Subcutaneous abdominal adipose tissue (tissue), 5 donors: ENCODE measurements at regions not wholly inside any gene's neighbourhood (a gene's known extent, or its start where the extent isn't known, plus 50 kb on each side); places are given as distances from the start of the nearest gene placed in this dataset.

Source experiments
- H3K27ac ChIP-seq: one replicate; pipeline ENCODE4 v1.7.0; 2013; ENCODE audit warnings: low read depth, mild to moderate bottlenecking, inconsistent platforms, low read length, moderate library complexity
- H3K27me3 ChIP-seq, 5 donors: one replicate each; pipeline ENCODE4 v1.7.0; 2013; ENCODE audit warnings: low read length in 5 of 5, inconsistent platforms in 1 of 5; ENCODE audit not compliant: control insufficient read depth in 5 of 5, insufficient read depth in 4 of 5
- H3K36me3 ChIP-seq, 5 donors: one replicate each; pipeline ENCODE4 v1.7.0; 2013; ENCODE audit warnings: low read length in 5 of 5; ENCODE audit not compliant: control insufficient read depth in 5 of 5, insufficient read depth in 5 of 5
- H3K4me1 ChIP-seq, 5 donors: one replicate each; pipeline ENCODE4 v1.7.0; 2013; ENCODE audit warnings: low read length in 5 of 5, mild to moderate bottlenecking in 3 of 5, moderate library complexity in 1 of 5; ENCODE audit not compliant: control insufficient read depth in 5 of 5, insufficient read depth in 5 of 5
- H3K4me3 ChIP-seq, 5 donors: one replicate each; pipeline ENCODE4 v1.7.0; 2013; ENCODE audit warnings: low read length in 5 of 5, low read depth in 1 of 5
- H3K9ac ChIP-seq, 5 donors: one replicate each; pipeline ENCODE4 v1.7.0; 2013; ENCODE audit warnings: low read length in 5 of 5, mild to moderate bottlenecking in 4 of 5, moderate library complexity in 3 of 5
- H3K9me3 ChIP-seq, 5 donors: one replicate each; pipeline ENCODE4 v1.7.0; 2013; ENCODE audit warnings: low read length in 5 of 5; ENCODE audit not compliant: control insufficient read depth in 5 of 5
- donor health status: healthy.
- donor health status: healthy.
- donor health status: healthy.
- donor health status: healthy.
- donor health status: healthy.

DNA sequence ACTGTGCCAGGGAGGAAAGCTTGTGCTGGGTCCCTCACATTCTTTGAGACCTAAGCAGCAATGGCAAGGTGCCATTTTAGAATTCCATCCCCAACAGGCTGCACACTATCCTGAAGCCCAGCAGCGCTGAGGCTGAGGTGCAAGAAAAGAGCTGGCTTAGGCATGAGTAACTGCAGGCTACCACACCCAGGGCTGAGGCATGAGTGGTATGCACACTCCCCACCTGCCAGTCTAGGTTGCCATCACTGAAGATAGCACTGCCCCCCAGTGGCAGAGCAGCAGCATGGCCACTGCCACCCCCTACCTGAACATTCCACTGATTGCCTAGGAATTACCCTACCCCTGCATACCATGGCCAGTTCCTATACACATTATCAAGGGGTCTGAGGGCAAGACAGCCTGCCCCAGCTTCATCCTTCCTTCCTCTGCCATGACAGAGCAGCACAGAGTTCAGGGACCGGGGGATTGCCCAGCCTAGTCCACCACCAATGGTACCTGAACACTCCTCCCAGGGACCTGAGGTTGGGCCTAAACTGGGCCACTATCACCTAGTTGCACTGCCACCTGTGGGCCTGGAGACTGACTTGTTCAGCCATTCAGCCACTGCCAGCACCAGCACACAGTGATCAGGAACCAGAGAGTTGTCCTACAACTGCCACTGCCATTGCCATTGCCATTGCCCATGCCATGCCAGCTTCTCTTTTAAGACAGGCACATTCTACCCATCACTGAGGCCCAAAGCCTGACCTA lies 129.8 kb downstream of the SATB1 start:
- no peak overlapping the region for H3K27ac ChIP-seq

DNA sequence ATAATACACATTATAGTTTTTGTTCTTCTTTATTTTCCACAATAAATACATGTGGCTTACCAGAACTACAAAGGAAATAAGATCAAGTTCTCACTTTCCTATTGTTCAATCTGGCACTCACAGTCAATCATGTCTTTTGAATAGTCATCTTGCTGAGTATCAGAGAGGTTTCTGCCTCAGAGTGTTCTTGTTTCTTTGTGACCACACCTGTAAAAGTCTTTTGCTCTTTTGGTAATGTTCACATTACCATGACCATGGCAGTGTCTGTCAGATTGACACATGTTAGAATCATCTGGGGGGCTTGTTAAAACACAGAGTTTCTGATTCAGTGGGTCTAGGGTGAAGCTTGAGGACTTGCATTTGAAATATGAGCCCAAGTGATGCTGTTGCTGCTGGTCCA lies 135.0 kb downstream of the SATB1 start:
- Histone ChIP-seq H3K4me3 (no peak overlapping the region), H3K36me3 (no peaks in the 10 kb centered on the region), H3K27me3 (no peaks in the 10 kb centered on the region), H3K27ac (no peak overlapping the region), H3K9me3 (peaks cover 0 to 3% (median 1%) of the 10 kb centered on the region in 5 donors), H3K9ac (no peak overlapping the region), H3K4me1 (no peaks in the 10 kb centered on the region)

More for the DNA sequence above, 129.8 kb downstream of the SATB1 start:
- Histone ChIP-seq H3K4me1 (no peaks in the 10 kb centered on the region), H3K4me3 (no peak overlapping the region), H3K9me3 (peaks cover 8 to 18% (median 13%) of the 10 kb centered on the region in 5 donors), H3K36me3 (no peaks in the 10 kb centered on the region), H3K27me3 (no peaks in the 10 kb centered on the region), H3K9ac (no peak overlapping the region)

DNA sequence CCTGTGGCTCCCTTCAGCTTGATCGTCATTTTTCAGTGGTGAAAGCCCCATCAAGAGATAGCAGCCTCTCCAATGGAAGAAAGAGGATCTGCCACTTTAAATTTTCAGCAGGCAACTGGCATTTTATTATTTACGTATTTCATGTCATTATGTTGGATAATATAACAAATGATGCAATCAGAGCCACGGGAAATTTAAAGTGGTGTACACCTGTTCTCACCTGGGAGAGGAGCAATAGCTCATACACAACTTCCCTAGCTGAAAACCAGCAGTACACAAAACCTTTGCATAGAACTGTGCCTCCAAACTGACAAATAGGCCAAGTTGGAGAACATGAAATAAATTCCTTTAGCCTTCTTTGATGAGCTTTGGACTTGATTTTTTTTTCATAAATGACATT lies 136.9 kb downstream of the SATB1 start:
- Histone ChIP-seq H3K27ac (no peak overlapping the region), H3K27me3 (no peaks in the 10 kb centered on the region), H3K9ac (no peak overlapping the region), H3K9me3 (peaks cover 0 to 3% (median 0%) of the 10 kb centered on the region in 5 donors), H3K36me3 (no peaks in the 10 kb centered on the region), H3K4me1 (no peaks in the 10 kb centered on the region), H3K4me3 (no peak overlapping the region)

DNA sequence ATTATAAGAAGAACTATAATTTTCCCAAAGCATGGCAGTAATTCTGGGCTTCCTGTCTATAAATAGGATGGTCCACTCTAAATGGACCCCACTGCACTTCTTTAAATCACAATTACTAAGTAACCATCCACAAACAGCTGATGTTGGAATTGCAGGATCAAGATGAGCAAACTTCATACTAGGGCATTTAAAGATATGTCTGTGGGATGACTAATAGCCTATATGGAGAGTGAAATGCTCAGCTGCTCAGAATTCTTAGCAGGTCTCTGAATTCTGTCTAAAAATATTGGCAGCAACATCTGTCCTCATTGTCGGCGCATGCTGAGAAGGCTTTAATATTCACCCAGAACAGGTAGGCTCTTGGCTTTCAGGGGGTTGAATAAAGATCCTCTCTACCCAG lies 140.4 kb downstream of the SATB1 start:
- peaks cover 0 to 4% (median 0%) of the 10 kb centered on the region in 5 donors for H3K9me3 ChIP-seq
- H3K27me3 ChIP-seq: peaks cover 0 to 3% (median 0%) of the 10 kb centered on the region in 5 donors
- H3K4me1 ChIP-seq: no peaks in the 10 kb centered on the region
- no peak overlapping the region for H3K9ac ChIP-seq
- H3K4me3 ChIP-seq: no peak overlapping the region
- H3K27ac ChIP-seq: no peak overlapping the region
- H3K36me3 ChIP-seq: no peaks in the 10 kb centered on the region

DNA sequence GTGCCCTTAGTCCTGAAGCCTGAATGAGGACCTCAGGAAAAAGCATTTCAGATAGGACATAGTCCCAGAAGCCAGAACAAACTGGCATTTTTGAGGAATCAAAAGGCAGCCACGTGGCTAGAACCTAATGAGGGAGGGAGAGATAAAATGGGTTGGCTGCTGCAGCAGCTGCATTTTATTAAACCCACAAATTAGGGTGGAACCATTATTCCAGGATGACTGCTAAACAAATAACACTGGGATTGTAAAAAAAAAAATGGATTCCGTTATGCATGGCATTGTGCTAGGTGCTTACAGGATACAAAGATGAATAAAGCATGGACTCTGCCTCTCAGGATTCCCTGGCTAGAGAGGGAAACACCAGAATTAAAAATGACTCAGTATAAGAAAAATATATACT lies 141.5 kb downstream of the SATB1 start:
- no peak overlapping the region for H3K27ac ChIP-seq
- no peak overlapping the region for H3K4me3 ChIP-seq
- H3K4me1 ChIP-seq: no peaks in the 10 kb centered on the region

DNA sequence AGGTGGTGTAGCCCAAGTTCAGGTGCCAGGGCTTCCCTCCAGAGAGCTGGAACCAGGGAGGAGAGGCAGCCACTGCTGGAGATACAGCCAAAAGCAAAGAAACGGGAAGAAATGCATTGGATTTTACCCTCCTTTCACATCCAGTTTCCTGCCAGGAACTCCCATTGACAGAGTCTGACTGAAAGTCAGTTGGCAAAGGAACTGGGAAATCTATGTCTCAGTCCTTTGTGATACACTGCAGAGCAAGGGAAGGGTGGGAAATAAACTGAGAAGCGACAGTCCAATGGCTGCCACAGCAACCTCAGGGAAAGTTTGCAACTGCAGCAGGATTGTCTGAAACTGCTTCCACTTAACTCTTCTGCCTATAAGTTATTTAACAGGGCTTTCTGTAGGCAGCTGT lies 142.6 kb downstream of the SATB1 start:
- no peak overlapping the region for H3K9ac ChIP-seq
- peaks cover 0 to 4% (median 0%) of the 10 kb centered on the region in 5 donors for H3K9me3 ChIP-seq
- H3K27me3 ChIP-seq: peaks cover 0 to 3% (median 0%) of the 10 kb centered on the region in 5 donors
- no peak overlapping the region for H3K27ac ChIP-seq
- no peaks in the 10 kb centered on the region for H3K4me1 ChIP-seq
- H3K4me3 ChIP-seq: no peak overlapping the region
- no peaks in the 10 kb centered on the region for H3K36me3 ChIP-seq

More for the DNA sequence above, 141.5 kb downstream of the SATB1 start:
- no peaks in the 10 kb centered on the region for H3K36me3 ChIP-seq
- no peak overlapping the region for H3K9ac ChIP-seq
- H3K9me3 ChIP-seq: peaks cover 0 to 4% (median 0%) of the 10 kb centered on the region in 5 donors
- peaks cover 0 to 3% (median 0%) of the 10 kb centered on the region in 5 donors for H3K27me3 ChIP-seq

DNA sequence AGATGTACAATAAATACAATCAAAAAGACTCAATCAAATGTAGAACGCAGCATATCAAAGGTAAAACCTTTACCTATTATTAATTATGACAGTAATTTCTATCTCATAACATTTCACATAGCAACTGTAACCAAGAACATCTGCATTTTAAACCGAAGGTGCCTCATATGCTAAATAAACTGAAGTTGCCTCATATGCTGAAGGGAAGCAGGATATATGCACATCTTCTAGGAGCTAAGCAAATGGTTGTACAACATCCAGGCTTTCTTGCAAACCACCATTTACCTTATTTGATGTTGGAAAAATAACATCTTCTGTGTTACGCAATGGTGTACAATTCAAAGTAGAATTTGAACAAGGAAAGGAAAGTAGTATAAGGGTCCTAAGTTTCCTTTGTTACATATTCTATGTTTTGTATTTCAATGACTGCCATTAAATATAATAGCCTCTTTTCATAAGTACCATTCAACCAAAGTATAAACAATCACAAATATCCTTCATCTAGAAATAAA lies 145.9 kb downstream of the SATB1 start:
- Histone ChIP-seq H3K4me3 (no peak overlapping the region), H3K9ac (no peak overlapping the region), H3K4me1 (no peaks in the 10 kb centered on the region), H3K27me3 (peaks cover 0 to 3% (median 0%) of the 10 kb centered on the region in 5 donors), H3K36me3 (no peaks in the 10 kb centered on the region), H3K27ac (no peak overlapping the region), H3K9me3 (peaks cover 0 to 4% (median 0%) of the 10 kb centered on the region in 5 donors)

DNA sequence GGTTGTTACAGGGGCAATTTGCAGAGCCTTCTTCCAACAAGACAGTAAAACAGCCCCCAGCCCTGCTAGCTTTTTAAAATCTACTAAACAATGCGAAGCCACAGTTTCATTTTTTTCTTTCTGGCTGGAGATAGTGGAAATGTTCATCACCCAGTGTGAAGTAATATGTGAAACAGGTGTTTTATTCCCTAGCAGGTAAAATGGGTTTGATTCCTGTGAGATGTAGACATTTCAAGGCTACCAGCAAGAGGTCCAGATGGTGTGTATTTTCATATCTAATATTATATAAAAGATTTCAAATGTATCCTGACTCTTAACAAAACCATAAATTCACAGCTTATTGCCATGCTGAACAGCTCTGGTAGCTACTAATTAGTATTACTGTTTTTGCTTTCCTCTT lies 160.3 kb downstream of the SATB1 start:
- Histone ChIP-seq H3K27me3 (no peaks in the 10 kb centered on the region), H3K4me1 (no peaks in the 10 kb centered on the region), H3K9me3 (peaks cover 0 to 2% (median 0%) of the 10 kb centered on the region in 5 donors), H3K9ac (no peak overlapping the region), H3K36me3 (no peaks in the 10 kb centered on the region), H3K4me3 (no peak overlapping the region), H3K27ac (no peak overlapping the region)

DNA sequence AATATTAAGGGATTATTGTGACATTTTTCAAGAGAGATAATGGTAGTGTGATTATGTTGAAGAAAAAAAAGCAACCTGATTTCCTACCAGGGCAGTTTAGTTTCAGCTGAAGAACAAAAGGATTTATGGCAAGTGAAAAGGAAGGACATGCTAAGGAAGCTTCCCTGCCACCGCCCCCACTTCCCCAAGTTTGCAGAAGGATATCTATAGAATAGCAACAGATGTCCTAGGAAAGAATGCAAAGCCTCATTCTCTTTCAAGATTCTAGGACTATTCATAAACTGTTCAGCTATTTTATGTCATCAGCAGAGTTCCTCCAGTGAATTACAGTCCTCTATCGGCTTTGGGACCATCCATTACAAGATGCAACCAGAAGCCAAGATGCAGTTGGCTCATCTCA lies 160.8 kb downstream of the SATB1 start:
- H3K36me3 ChIP-seq: no peaks in the 10 kb centered on the region
- no peak overlapping the region for H3K9ac ChIP-seq
- no peak overlapping the region for H3K27ac ChIP-seq
- no peak overlapping the region for H3K4me3 ChIP-seq
- no peaks in the 10 kb centered on the region for H3K27me3 ChIP-seq
- peaks cover 0 to 3% (median 0%) of the 10 kb centered on the region in 5 donors for H3K9me3 ChIP-seq
- no peaks in the 10 kb centered on the region for H3K4me1 ChIP-seq

DNA sequence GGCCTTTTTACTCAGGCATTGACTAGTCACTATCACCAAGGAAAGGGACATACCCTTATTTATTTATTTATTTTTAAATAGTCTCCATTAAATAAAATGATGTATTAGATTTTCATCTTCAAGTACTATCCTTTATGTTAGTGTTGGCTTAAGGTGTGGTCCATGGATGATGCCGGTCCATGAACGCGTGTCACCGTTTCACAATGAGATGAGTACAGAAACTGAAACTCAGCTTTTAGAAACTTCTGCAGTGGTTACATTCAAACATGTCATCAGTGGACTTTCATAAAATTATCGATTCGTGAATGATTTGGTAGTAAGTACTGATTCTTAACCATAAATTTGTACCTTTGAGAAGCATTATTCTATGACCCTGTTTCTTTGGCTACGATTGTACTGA lies 166.6 kb downstream of the SATB1 start:
- no peak overlapping the region for H3K9ac ChIP-seq
- no peak overlapping the region for H3K4me3 ChIP-seq
- H3K36me3 ChIP-seq: no peaks in the 10 kb centered on the region
- H3K9me3 ChIP-seq: peaks cover 0 to 3% (median 0%) of the 10 kb centered on the region in 5 donors
- no peaks in the 10 kb centered on the region for H3K27me3 ChIP-seq
- H3K4me1 ChIP-seq: no peaks in the 10 kb centered on the region
- H3K27ac ChIP-seq: no peak overlapping the region
